HEK293 (cell line): ENCODE measurements at regions not wholly inside any gene's neighbourhood (a gene's known extent, or its start where the extent isn't known, plus 50 kb on each side); places are given as distances from the start of the nearest gene placed in this dataset.

Experiments
- CTCF ChIP-seq: fragments of 450-650 bp; formaldehyde crosslinking; IDR thresholded peaks from 2 replicates; pipeline ENCODE4 v1.5.1; 2016; ENCODE audit warnings: missing biosample characterization, missing genetic modification characterization
- REST ChIP-seq: fragments of 450-650 bp; formaldehyde crosslinking; IDR thresholded peaks from 2 replicates; pipeline ENCODE4 v1.5.1; 2016; ENCODE audit warnings: missing biosample characterization, missing genetic modification characterization
- SETDB1 ChIP-seq: IDR thresholded peaks from one replicate; pipeline ENCODE4 v1.6.1; 2017; ENCODE audit warnings: mild to moderate bottlenecking, low read length, moderate library complexity, mixed read lengths; ENCODE audit not compliant: insufficient read length
- SP2 ChIP-seq: fragments of 450-650 bp; formaldehyde crosslinking; IDR thresholded peaks from 2 replicates; pipeline ENCODE4 v1.5.1; 2016; ENCODE audit warnings: missing biosample characterization, missing genetic modification characterization
- ZNF138 ChIP-seq: fragments of 450-650 bp; formaldehyde crosslinking; IDR thresholded peaks from 2 replicates; pipeline ENCODE4 v1.5.1; 2016; ENCODE audit warnings: missing biosample characterization, missing genetic modification characterization, borderline replicate concordance
- ZNF174 ChIP-seq: fragments of 450-650 bp; formaldehyde crosslinking; IDR thresholded peaks from 2 replicates; pipeline ENCODE4 v1.5.0; 2017; ENCODE audit warnings: missing biosample characterization, mild to moderate bottlenecking, missing genetic modification characterization
- ZNF2 ChIP-seq: fragments of 450-650 bp; formaldehyde crosslinking; IDR thresholded peaks from 2 replicates; pipeline ENCODE4 v1.5.1; 2016; ENCODE audit warnings: missing biosample characterization, missing genetic modification characterization
- ZNF24 ChIP-seq: fragments of 450-650 bp; formaldehyde crosslinking; IDR thresholded peaks from 2 replicates; pipeline ENCODE4 v1.5.1; 2016; ENCODE audit warnings: missing biosample characterization, missing genetic modification characterization
- ZNF843 ChIP-seq: fragments of 450-650 bp; formaldehyde crosslinking; IDR thresholded peaks from 2 replicates; pipeline ENCODE4 v1.5.1; 2016; ENCODE audit warnings: missing biosample characterization, missing genetic modification characterization
- ZSCAN4 ChIP-seq: fragments of 450-650 bp; formaldehyde crosslinking; IDR thresholded peaks from 2 replicates; pipeline ENCODE4 v1.5.1; 2017; ENCODE audit warnings: missing biosample characterization, missing genetic modification characterization

- TF ChIP-seq ZNF2 (tag by site-specific recombination) = no peak
- no peak for TF ChIP-seq SP2 (tag by site-specific recombination)
- TF ChIP-seq ZNF138 = no peak
- no peak for TF ChIP-seq CTCF
- TF ChIP-seq ZSCAN4 = no peak
- TF ChIP-seq ZNF174 (tag by site-specific recombination) = no peak
- TF ChIP-seq REST (tag by site-specific recombination) = no peak
- TF ChIP-seq ZNF843 (tag by site-specific recombination) = no peak
- no peak for TF ChIP-seq SETDB1
- no peak for TF ChIP-seq ZNF24
Measured at GRCh38 chr2:183996825-183997793, 601.2 kb upstream of the ZNF804A start.
